ENCODE measurements at regions not wholly inside any gene's neighbourhood (a gene's known extent, or its start where the extent isn't known, plus 50 kb on each side); places are given as distances from the start of the nearest gene placed in this dataset.

DNA sequence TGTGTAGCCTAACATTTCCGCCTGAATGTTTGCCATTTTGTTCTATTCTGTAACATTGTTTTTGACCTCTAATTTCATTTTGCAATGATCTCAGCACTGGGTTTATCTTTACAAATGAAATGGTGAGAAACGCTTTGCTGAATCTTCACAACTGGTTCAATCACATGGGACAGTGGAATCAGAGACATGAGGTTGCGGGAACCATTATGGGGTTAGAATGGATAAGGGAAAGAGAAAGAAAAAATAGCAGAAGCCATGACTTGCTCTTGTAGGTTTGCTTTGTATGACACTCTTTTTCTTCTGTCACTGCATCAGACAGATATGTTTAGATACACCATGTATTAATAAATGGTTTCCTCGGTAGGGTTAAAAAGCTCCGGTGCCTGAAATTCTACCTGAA is 114.3 kb upstream of the PELI1 start:
- TF ChIP-seq CTCF (IDR thresholded peaks at IDR 0.05; ENCODE audit: low read depth, low read length) = no peak

GRCh38 chr2:64259312-64259711 is 115.1 kb upstream of the PELI1 start:
- no peak overlapping the region for H3K4me3 ChIP-seq (replicated peaks in 1 of 2; ENCODE audit: low read depth in 2 of 2, low read length in 2 of 2)
- TF ChIP-seq CTCF (IDR thresholded peaks at IDR 0.05; ENCODE audit: low read depth, low read length) = no peak
- DNase-seq (ENCODE audit: low read depth in 2 of 2) = peak; percentile 76 to 84

More for the DNA sequence above, 114.3 kb upstream of the PELI1 start:
- no peak for DNase-seq (ENCODE audit: low read depth in 2 of 2)
- no peak overlapping the region for H3K4me3 ChIP-seq (replicated peaks in 1 of 2; ENCODE audit: low read depth in 2 of 2, low read length in 2 of 2)

DNA sequence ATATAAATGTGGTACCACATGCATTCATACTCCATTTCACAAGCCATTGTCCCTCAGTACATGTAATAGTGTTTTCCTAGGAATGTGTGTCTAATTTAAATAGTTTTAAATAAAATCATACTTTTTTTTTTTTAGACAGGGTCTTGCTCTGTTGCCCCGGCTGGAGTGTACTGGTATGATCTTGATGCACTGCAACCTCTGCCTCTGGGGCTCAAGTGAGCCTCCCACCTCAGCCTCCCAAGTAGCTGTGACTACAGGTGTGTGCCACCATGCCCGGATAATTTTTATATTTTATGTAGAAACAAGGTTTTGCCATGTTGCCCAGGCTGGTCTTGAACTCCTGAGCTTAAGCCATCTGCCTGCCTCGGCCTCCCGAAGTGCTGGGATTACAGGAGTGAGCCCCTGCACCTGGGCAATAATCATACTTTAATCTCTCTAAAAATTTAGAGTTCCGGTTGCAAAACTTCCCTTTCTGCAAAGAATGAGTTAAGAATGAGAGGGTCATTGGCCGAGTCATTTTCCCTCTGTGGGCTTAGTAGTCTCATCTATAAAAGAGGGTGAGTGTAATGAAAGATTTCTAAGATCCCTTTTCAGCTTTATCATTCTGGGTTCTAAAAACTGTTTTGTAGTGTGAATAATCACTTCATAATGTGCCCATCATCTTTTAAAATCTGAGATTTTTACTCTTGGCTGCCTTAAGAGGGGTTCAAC is 116.0 kb upstream of the PELI1 start:
- no peak overlapping the region for H3K4me3 ChIP-seq (replicated peaks in 1 of 2; ENCODE audit: low read depth in 2 of 2, low read length in 2 of 2)
- DNase-seq (ENCODE audit: low read depth in 2 of 2) = no peak
- TF ChIP-seq CTCF (IDR thresholded peaks at IDR 0.05; ENCODE audit: low read depth, low read length) = no peak

DNA sequence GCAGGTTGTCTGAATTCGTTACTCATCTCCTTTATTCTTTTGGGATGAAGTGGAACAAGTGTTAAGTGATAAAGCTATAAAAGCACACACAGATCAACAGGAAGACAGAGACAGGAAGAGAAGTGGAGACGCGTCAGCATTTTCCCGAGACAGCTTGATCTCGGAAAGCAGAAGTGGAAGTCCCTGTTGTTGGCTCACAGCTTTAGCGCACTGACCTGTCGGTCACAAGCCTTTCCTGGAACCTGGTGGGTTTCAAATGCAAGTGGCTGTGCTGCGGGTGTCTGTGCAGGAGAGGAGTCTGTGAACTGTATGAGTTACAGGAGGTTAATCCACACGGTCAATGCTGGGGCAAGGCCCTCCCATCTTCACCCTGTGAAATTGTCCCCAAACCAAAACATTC is 116.6 kb upstream of the PELI1 start:
- DNase-seq (ENCODE audit: low read depth in 2 of 2) = peak; percentile 16 to 39
- no peak for TF ChIP-seq CTCF (IDR thresholded peaks at IDR 0.05; ENCODE audit: low read depth, low read length)
- H3K4me3 ChIP-seq (replicated peaks in 1 of 2; ENCODE audit: low read depth in 2 of 2, low read length in 2 of 2) = no peak overlapping the region

DNA sequence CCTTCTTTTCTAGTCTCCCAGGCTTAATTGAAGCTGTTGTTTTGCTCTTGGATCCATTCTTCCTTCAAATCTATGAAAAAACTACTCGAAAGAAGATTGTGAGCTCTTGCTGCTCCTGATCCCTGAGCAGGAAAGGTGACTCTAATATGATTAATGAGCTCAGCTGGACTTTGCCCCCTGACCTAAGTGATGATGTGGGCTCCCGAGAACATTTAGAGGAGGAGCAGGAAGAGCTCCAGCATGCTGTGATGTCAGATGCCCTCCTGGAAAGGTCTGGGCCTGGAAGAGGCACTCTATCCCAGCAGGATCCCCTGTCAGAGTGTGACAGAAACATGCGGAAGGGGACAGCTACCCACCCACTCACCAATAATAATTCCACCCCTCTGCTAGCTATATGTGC is 117.9 kb upstream of the PELI1 start:
- TF ChIP-seq CTCF (IDR thresholded peaks at IDR 0.05; ENCODE audit: low read depth, low read length) = no peak
- H3K4me3 ChIP-seq (replicated peaks in 1 of 2; ENCODE audit: low read depth in 2 of 2, low read length in 2 of 2) = no peak overlapping the region
- DNase-seq (ENCODE audit: low read depth in 2 of 2) = peak; percentile 55 to 75

DNA sequence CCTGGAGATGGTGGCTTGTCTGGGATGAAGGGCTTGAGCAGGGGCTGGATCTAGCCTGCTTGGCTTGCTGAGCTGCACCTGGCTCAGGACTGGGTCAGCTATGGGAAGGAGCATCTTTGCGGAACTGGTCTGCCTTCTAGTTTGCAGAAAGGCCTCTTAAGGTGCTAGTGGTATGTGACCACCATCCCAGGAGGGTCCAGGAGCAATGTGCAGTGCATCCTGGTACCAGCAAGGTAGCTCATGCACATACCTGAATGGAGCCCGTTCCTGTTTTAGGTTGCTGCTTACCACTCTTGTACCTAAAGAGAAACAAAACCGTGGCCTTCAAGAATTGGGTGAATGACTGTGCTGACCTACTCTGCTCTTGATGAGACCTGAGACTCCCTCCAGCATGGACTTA is 118.6 kb upstream of the PELI1 start:
- DNase-seq (ENCODE audit: low read depth in 2 of 2) = no peak

More for the DNA sequence above, 118.6 kb upstream of the PELI1 start:
- H3K4me3 ChIP-seq (replicated peaks in 1 of 2; ENCODE audit: low read depth in 2 of 2, low read length in 2 of 2) = no peak overlapping the region
- no peak for TF ChIP-seq CTCF (IDR thresholded peaks at IDR 0.05; ENCODE audit: low read depth, low read length)
